Stimulated activated naive B cell treated with anti-CD40 and anti-IgM and Interleukin-4, amounts not matched to agents 10 μg/mL and 1 μg/mL and 100 μg/mL, for 72 hours (primary cell): ENCODE measurements at regions not wholly inside any gene's neighbourhood (a gene's known extent, or its start where the extent isn't known, plus 50 kb on each side); places are given as distances from the start of the nearest gene placed in this dataset.

Experiments
- ATAC-seq, 2 donors: fragments of 150-1000 bp; cut with Tn5 transposase; replicated peaks; 2 replicates each; pipeline ENCODE4 v1.10.0; 2021; ENCODE audit warnings: moderate library complexity in 1 of 2
- DNase-seq: peaks from one replicate; pipeline ENCODE4 v3.0.0; 2021
- H3K27ac Mint-ChIP-seq: one replicate; pipeline ENCODE4 v1.8.0; 2022; ENCODE audit warnings: mild to moderate bottlenecking, mixed read lengths
- H3K27me3 Mint-ChIP-seq, 2 donors: one replicate each; pipeline ENCODE4 v1.8.0; 2022; ENCODE audit warnings: mixed read lengths in 2 of 2
- H3K36me3 Mint-ChIP-seq, 2 donors: one replicate each; pipeline ENCODE4 v1.8.0; 2022; ENCODE audit warnings: mixed read lengths in 2 of 2, mild to moderate bottlenecking in 1 of 2
- H3K4me1 Mint-ChIP-seq, 2 donors: one replicate each; pipeline ENCODE4 v1.8.0; 2022; ENCODE audit warnings: mixed read lengths in 2 of 2, mild to moderate bottlenecking in 1 of 2
- H3K4me3 Mint-ChIP-seq, 2 donors: one replicate each; pipeline ENCODE4 v1.8.0; 2022; ENCODE audit warnings: mild to moderate bottlenecking in 2 of 2, mixed read lengths in 2 of 2, moderate library complexity in 1 of 2
- H3K9me3 Mint-ChIP-seq, 2 donors: one replicate each; pipeline ENCODE4 v1.8.0; 2022; ENCODE audit warnings: mixed read lengths in 2 of 2, mild to moderate bottlenecking in 1 of 2

DNA sequence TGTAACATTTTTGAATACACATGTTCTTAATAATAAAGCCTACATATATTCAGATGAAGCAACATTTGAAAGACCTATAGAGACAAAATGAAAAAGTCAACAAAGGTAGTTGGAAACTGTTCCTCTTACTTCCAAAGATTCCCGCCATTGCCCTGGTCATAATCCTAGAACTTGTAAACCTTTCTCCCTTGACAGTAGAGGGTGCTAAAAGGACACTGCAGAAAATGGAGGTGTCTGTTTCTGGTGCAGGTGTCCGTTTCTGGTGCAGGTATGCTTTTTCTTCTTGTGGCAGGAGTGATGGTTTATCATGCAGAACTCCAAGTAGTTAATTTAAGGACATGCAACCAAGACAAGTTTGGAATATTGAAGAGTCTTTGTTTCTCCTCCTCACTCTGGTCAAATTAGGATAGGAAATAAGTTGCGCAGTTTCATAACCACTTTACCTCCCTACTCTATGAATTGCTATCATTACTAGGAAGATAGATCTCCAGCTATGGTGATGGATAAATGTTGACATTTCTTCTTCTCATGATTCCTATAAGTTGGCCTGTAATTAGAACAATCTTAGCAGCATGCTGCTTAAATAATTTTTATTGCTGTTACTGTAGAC lies 56.0 kb upstream of the FAM174A start:
- no peak for DNase-seq
- Mint-ChIP-seq H3K27ac (no peak overlapping the region), H3K27me3 (no peaks in the 10 kb centered on the region), H3K4me3 (no peak overlapping the region), H3K9me3 (no peaks in the 10 kb centered on the region), H3K4me1 (no peaks in the 10 kb centered on the region), H3K36me3 (no peaks in the 10 kb centered on the region)
- peak in 1 of 2 donors; percentile 52 for ATAC-seq

DNA sequence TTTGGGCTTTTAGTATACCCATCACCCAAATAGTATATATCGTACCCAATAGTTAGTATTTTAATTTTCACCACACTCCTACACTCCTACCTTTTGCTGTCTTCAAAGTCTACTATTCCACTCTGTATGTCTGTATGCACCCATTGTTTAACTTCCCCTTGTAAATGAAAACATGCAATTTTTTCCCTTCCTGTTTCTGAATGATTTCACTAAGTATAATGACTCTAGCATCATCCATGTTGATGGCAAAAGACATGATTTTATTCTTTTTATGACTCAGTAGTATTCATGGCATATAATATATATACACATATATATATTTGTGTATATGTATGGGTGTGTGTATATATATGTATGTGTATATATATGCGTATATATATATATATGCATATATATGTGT lies 63.1 kb upstream of the FAM174A start:
- ATAC-seq (no peak), DNase-seq (no peak)
- H3K4me3 Mint-ChIP-seq = no peak overlapping the region
- no peaks in the 10 kb centered on the region for H3K36me3 Mint-ChIP-seq
- no peaks in the 10 kb centered on the region for H3K27me3 Mint-ChIP-seq
- peaks cover 2 to 10% of the 10 kb centered on the region in 2 donors for H3K4me1 Mint-ChIP-seq
- H3K9me3 Mint-ChIP-seq = no peaks in the 10 kb centered on the region
- no peak overlapping the region for H3K27ac Mint-ChIP-seq

DNA sequence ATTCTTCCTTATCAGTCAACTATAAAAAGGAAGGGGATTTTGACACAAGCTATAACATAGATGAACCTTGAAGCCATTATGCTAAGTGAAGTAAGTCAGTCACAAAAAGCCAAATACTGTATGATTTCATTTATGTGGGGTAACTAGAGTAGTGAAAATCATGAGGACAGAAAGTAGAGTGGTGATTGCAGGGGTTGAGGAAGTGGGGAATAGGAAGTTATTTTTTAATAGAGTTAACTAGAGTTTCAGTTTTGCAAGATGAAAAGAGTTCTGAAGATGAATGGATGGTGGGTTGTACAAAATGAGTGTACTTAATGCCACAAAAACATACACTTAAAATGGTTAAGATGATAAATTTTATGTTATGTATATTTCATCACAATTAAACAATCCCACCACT lies 65.4 kb upstream of the FAM174A start:
- H3K4me1 Mint-ChIP-seq = peaks cover 2 to 10% of the 10 kb centered on the region in 2 donors
- peak; percentile 53 to 57 for ATAC-seq
- no peak for DNase-seq

DNA sequence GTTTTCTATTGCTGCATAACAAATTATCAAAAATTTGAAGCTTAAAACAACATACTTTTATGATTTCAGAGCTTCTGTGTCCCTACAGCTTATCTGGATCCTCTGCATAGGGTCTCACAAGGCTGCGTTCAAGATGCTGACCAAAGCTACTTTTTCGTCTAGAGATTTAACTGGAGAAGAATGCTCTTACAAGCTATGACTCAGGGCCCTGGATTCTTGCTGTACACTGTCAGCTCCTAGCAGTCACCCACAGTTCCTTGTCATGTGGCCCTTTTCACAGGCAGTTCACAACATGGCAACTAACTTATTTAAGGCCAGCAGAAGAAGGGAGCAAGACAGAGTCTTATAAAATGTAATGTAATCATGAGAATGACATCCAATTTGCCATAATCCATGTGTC lies 70.8 kb upstream of the FAM174A start:
- Mint-ChIP-seq H3K27ac (no peak overlapping the region), H3K36me3 (no peaks in the 10 kb centered on the region), H3K9me3 (peaks cover 4% of the 10 kb centered on the region in 2 donors), H3K27me3 (no peaks in the 10 kb centered on the region), H3K4me3 (no peak overlapping the region), H3K4me1 (no peaks in the 10 kb centered on the region)
- DNase-seq (no peak), ATAC-seq (no peak)

More for the DNA sequence above, 65.4 kb upstream of the FAM174A start:
- Mint-ChIP-seq H3K27ac (no peak overlapping the region), H3K36me3 (no peaks in the 10 kb centered on the region), H3K9me3 (no peaks in the 10 kb centered on the region), H3K4me3 (no peak overlapping the region), H3K27me3 (no peaks in the 10 kb centered on the region)

DNA sequence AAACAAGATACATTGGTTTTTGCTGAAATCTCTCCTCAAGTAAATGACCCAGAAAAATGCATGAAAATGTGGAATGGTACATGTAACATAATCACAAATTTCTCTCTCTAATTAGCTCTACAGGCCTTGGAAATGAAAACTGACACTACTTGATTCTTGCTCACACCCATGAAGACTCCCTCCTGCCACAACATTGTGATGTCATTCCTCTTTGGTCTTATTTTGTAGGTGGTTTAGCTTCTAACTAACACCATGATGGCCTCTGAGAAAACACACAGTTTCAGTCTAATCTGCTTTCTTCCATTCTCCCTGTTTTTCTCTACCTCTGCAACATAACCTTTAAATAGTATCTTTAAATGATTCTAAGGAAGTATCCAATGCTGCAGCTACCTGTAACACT lies 78.6 kb upstream of the FAM174A start:
- ATAC-seq (no peak), DNase-seq (no peak)
- Mint-ChIP-seq H3K27me3 (no peaks in the 10 kb centered on the region), H3K27ac (peak overlapping the region; percentile 48), H3K4me1 (no peaks in the 10 kb centered on the region), H3K9me3 (peaks cover 3 to 5% of the 10 kb centered on the region in 2 donors), H3K4me3 (no peak overlapping the region), H3K36me3 (peaks cover 0 to under 1% of the 10 kb centered on the region in 2 donors)

DNA sequence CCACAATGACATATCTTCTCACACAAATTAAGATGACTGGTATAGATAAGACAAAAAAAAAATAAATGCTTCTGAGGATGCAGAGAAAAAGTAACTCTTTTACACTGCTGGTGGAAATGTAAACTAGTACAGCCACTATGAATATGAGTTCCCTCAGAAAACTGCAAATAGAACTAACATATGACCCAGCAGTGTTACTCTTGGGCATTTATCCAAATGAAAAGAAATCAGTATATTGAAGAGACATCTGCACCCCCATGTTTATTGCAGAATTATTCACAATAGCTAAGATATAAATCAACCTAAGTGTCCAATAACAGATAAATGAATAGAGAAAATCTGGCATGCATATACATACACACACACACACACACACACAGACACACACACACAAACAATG lies 83.0 kb upstream of the FAM174A start:
- H3K4me3 Mint-ChIP-seq = no peak overlapping the region
- H3K27ac Mint-ChIP-seq = no peak overlapping the region
- peaks cover 0 to 5% of the 10 kb centered on the region in 2 donors for H3K36me3 Mint-ChIP-seq
- DNase-seq (no peak), ATAC-seq (no peak)
- H3K4me1 Mint-ChIP-seq = no peaks in the 10 kb centered on the region
- no peaks in the 10 kb centered on the region for H3K27me3 Mint-ChIP-seq
- peaks cover 0 to 4% of the 10 kb centered on the region in 2 donors for H3K9me3 Mint-ChIP-seq

DNA sequence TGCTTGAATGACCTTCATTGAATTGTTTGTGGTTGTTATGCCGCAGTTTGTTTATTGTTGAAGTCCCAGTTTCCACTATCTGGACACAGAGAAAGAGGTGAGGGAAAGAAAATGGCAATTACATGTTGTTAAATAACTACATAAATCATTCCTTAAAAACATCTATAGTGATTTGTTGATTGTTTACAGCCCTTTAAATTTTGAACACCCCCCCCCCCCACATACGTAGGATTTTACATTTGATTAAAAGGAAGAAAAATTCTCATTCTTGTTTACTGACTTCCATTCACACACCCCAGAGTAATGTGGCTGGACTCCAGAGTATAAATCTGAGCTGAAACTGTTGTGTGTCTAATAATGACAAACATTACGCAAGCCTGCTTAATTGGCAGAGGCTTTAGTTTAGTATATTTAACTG lies 87.1 kb upstream of the FAM174A start:
- H3K27me3 Mint-ChIP-seq = no peaks in the 10 kb centered on the region
- H3K9me3 Mint-ChIP-seq = peaks cover 0 to 4% of the 10 kb centered on the region in 2 donors
- peaks cover 0 to 5% of the 10 kb centered on the region in 2 donors for H3K36me3 Mint-ChIP-seq
- no peak overlapping the region for H3K4me3 Mint-ChIP-seq
- no peak overlapping the region for H3K27ac Mint-ChIP-seq
- DNase-seq = no peak
- no peak for ATAC-seq
- H3K4me1 Mint-ChIP-seq = peaks cover 0 to 2% of the 10 kb centered on the region in 2 donors

DNA sequence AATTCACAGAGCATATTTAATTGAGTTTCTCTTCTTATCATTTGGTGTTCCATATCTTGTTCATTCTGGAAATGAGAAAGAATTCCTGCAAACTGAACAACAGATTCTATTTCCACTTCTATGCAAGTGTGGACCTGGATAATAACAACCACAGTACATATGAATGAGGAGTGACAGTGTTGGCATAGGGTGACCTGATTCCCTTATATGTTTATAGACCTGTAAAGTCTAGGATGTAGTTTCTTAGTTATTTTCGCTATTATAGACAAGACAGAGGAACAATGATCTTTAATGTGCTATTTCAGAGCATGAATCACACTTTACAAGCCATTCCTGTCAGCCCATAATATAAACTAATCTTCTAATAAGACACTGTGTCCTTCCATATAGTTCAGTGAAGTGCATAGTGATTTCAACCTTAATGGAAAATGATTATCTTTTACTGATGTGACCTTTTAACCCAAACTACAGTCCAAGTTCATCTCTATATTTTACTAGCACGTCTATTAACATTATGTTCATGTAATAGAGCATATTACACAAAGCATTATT lies 88.2 kb upstream of the FAM174A start:
- DNase-seq = no peak
- Mint-ChIP-seq H3K27ac (no peak overlapping the region), H3K27me3 (no peaks in the 10 kb centered on the region), H3K9me3 (peaks cover 0 to 4% of the 10 kb centered on the region in 2 donors), H3K4me3 (no peak overlapping the region), H3K4me1 (peaks cover 0 to 2% of the 10 kb centered on the region in 2 donors), H3K36me3 (peaks cover 0 to 5% of the 10 kb centered on the region in 2 donors)
- ATAC-seq = no peak

DNA sequence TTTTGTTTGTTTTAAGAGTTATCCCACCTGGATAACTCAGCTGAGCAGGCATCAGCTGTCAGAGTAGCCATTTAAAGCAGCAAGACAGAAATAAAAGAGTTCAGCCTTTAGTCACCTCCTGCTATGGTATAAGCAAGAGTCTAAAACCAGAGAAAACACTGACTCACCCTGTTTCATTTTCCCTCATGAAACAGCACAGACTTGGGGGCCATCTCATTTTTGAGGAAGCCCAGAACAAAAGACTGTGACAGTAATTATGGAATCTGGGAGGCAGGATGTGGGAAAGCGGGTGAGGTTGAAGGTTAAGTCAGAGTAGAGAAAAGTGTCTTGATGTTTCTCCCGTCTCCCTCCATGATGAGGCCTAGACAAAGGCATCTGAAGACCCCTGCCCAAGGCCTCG lies 90.2 kb upstream of the FAM174A start:
- H3K9me3 Mint-ChIP-seq = no peaks in the 10 kb centered on the region
- H3K36me3 Mint-ChIP-seq = no peaks in the 10 kb centered on the region
- H3K4me3 Mint-ChIP-seq = no peak overlapping the region
- ATAC-seq = no peak
- peaks cover 0 to 2% of the 10 kb centered on the region in 2 donors for H3K4me1 Mint-ChIP-seq
- H3K27me3 Mint-ChIP-seq = no peaks in the 10 kb centered on the region
- H3K27ac Mint-ChIP-seq = no peak overlapping the region
- no peak for DNase-seq

DNA sequence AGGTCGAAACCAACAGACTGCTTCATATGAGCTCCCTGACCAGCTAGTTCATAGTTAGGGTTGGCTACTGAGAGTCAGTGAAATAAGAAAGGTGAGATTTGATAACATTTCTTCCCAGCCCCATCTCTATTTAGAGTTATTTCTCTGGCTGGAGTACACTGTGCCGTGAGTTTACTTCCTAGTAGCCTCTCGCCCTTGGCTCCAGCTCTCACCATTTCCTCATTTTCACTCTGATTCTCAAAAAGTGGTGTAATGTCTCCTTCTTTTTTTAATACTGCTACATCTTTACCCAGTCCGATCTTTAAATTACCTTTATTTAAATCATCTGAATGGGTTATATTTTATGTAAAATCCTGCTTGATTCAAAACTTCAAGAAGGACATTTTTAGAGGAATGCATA lies 100.4 kb upstream of the FAM174A start:
- H3K4me3 Mint-ChIP-seq = no peak overlapping the region
- DNase-seq = no peak
- no peaks in the 10 kb centered on the region for H3K9me3 Mint-ChIP-seq
- H3K27ac Mint-ChIP-seq = no peak overlapping the region
- no peaks in the 10 kb centered on the region for H3K4me1 Mint-ChIP-seq
- ATAC-seq = no peak
- no peaks in the 10 kb centered on the region for H3K36me3 Mint-ChIP-seq
- H3K27me3 Mint-ChIP-seq = no peaks in the 10 kb centered on the region

DNA sequence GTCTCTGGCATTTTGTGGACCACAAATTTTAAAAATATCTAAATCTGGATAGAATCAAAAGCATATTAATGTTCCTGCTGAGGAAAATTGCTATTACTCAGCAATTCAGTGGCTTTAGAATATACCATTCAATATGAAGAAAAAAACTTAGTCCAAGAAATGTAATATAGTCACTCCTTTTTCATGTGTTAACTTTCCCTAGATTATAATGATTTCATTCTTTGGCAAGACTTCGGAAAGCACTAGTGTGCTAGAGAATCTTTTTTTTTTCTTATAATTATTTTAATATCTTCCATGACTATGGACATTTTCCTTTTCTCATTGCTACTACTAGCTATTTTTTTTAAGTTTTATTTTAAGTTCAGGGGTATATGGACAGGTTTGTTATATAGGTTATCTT lies 102.4 kb upstream of the FAM174A start:
- Mint-ChIP-seq H3K27me3 (no peaks in the 10 kb centered on the region), H3K4me3 (no peak overlapping the region)
- DNase-seq = no peak

DNA sequence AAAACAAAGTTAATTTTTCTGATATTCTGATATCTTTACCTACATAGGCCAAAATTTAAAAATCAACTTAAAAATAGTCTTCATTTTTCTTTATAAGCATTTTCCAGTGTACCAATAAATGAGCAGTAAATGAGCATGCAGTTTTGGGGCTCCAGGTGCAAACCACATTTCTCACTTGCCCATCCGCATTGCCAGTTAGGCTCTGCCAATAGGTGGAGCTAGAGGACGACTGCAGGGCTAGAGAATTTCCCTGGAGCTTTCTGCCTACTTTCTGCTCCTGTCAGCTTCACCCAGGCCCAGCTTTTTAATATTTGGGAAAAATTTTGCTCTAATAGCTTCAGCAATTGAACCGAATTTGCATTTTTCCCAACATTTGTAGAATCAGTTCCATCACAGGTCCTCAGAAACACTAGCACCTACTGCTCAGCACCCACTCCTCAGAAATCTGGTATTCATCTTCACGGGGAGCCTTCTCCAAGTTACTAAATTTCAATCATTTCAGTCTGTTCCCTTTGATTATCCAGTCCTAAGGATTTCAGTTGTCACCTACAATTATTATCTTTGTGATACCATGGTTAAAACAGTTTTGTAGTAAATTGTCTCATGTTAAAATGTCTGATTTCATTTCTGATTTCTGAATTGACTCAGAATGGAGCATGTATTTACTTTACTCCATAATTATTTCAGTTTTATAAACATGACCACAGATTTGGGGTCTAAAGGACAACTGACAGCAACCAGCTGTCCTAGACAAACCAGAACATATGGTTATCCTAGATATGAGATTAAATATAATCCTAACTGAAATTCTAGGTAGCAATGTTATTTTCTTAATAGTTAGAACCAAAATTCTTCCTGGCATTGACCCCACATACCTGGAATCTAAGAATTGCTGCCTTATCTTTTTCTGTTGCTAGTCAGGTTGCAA lies 104.6 kb upstream of the FAM174A start:
- no peaks in the 10 kb centered on the region for H3K36me3 Mint-ChIP-seq
- ATAC-seq = peak; percentile 43 to 56

More for the DNA sequence above, 102.4 kb upstream of the FAM174A start:
- Mint-ChIP-seq H3K9me3 (no peaks in the 10 kb centered on the region), H3K27ac (no peak overlapping the region), H3K36me3 (no peaks in the 10 kb centered on the region), H3K4me1 (no peaks in the 10 kb centered on the region)
- ATAC-seq = no peak

DNA sequence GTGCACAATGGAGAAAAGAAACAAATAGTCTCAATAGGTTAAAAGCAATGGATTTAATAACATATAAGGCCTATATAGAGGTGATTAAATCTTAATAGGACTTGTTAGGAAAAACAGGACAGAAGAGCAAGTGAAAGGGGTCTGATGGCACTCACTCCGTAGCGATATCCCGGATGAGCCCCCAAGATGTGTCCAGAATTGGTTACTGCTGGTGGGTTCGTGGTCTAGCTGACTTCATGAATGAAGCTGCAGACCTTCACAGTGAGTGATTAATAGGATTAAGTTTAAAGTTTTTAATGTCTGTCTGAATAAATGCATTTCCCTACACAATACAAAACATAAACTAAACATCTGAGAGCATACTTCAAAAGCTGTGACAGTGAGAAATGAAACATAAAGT lies 110.4 kb upstream of the FAM174A start:
- no peaks in the 10 kb centered on the region for H3K27me3 Mint-ChIP-seq
- no peak overlapping the region for H3K27ac Mint-ChIP-seq
- H3K4me1 Mint-ChIP-seq = no peaks in the 10 kb centered on the region
- H3K36me3 Mint-ChIP-seq = peaks cover 4% of the 10 kb centered on the region in 2 donors
- ATAC-seq (no peak), DNase-seq (no peak)
- peaks cover 6 to 9% of the 10 kb centered on the region in 2 donors for H3K9me3 Mint-ChIP-seq
- H3K4me3 Mint-ChIP-seq = no peak overlapping the region

More for the DNA sequence above, 104.6 kb upstream of the FAM174A start:
- no peak overlapping the region for H3K4me3 Mint-ChIP-seq
- DNase-seq = peak; percentile 15
- no peak overlapping the region for H3K27ac Mint-ChIP-seq
- H3K9me3 Mint-ChIP-seq = no peaks in the 10 kb centered on the region
- no peaks in the 10 kb centered on the region for H3K4me1 Mint-ChIP-seq
- no peaks in the 10 kb centered on the region for H3K27me3 Mint-ChIP-seq

DNA sequence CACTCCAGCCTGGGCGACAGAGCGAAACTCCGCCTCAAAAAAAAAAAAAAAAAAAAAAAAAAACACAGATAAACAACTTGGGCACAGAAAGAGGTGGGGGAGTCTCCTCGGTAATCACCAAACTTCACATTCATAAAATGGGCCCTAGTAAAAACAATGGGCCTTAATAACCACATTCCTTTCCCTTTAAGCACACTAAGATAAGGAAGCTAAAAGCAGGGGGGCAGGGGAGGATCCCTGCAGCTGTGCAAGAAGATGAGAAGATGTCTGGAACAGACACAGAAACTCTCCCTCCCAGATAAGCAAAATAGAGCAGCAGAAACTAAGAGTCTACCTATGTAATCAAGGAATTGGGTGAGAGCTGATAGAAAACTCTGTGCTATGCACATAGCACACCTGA lies 111.2 kb upstream of the FAM174A start:
- ATAC-seq (no peak), DNase-seq (no peak)
- peaks cover 6 to 9% of the 10 kb centered on the region in 2 donors for H3K9me3 Mint-ChIP-seq
- H3K36me3 Mint-ChIP-seq = peaks cover 4% of the 10 kb centered on the region in 2 donors
- no peaks in the 10 kb centered on the region for H3K27me3 Mint-ChIP-seq
- H3K27ac Mint-ChIP-seq = no peak overlapping the region
- no peaks in the 10 kb centered on the region for H3K4me1 Mint-ChIP-seq
- H3K4me3 Mint-ChIP-seq = no peak overlapping the region
